OCI-LY1 (cell line): ENCODE measurements at regions not wholly inside any gene's neighbourhood (a gene's known extent, or its start where the extent isn't known, plus 50 kb on each side); places are given as distances from the start of the nearest gene placed in this dataset.
"Not testable (repeated sequence)": the region's sequence is repeated elsewhere in the genome, so short reads cannot be mapped to it uniquely, and the experiment has no call there.

Experiments used
- H2AFZ ChIP-seq: fragments of 200-600 bp; sonication (generic), shearing (Covaris generic); 2 replicates; pipeline ENCODE4 v1.6.0; 2014; ENCODE audit warnings: antibody characterized with exemption, mild to moderate bottlenecking, low read length
- H3F3A ChIP-seq: fragments of 200-600 bp; sonication (generic), shearing (Covaris generic); 2 replicates; pipeline ENCODE4 v1.6.0; 2014; ENCODE audit warnings: mild to moderate bottlenecking, antibody characterized with exemption, low read length, moderate library complexity; ENCODE audit not compliant: insufficient read depth
- H3K27ac ChIP-seq: fragments of 200-600 bp; sonication (generic); 2 replicates; pipeline ENCODE4 v1.5.1; 2014; ENCODE audit warnings: low read length, mixed run types, mild to moderate bottlenecking, low read depth; ENCODE audit not compliant: poor library complexity, severe bottlenecking
- H3K27me3 ChIP-seq: fragments of 200-600 bp; sonication (generic); 2 replicates; pipeline ENCODE4 v1.6.0; 2014; ENCODE audit warnings: antibody characterized with exemption, mild to moderate bottlenecking, low read length, moderate library complexity; ENCODE audit not compliant: insufficient read depth
- H3K36me3 ChIP-seq: fragments of 200-600 bp; sonication (generic); 2 replicates; pipeline ENCODE4 v1.6.1; 2014; ENCODE audit warnings: mild to moderate bottlenecking, antibody characterized with exemption, low read length, moderate library complexity, mixed read lengths; ENCODE audit not compliant: insufficient read depth
- H3K4me1 ChIP-seq: fragments of 200-600 bp; sonication (generic); 2 replicates; pipeline ENCODE4 v1.5.1; 2014; ENCODE audit warnings: mild to moderate bottlenecking, low read length, moderate library complexity; ENCODE audit not compliant: insufficient read depth, severe bottlenecking
- H3K4me2 ChIP-seq: fragments of 200-600 bp; sonication (generic), shearing (Covaris generic); 2 replicates; pipeline ENCODE4 v1.6.1; 2014; ENCODE audit warnings: low read length
- H3K4me3 ChIP-seq: fragments of 200-600 bp; sonication (generic); 2 replicates; pipeline ENCODE4 v1.5.1; 2014; ENCODE audit warnings: low read length, low read depth, mild to moderate bottlenecking, mixed read lengths; ENCODE audit not compliant: poor library complexity, severe bottlenecking
- H3K79me2 ChIP-seq: fragments of 200-600 bp; shearing (Covaris generic); 2 replicates; pipeline ENCODE4 v1.6.1; 2016; ENCODE audit warnings: mixed run types, low read length, mixed read lengths; ENCODE audit not compliant: insufficient read depth
- H3K9ac ChIP-seq: fragments of 200-600 bp; sonication (generic), shearing (Covaris generic); 2 replicates; pipeline ENCODE4 v1.6.1; 2014; ENCODE audit warnings: mild to moderate bottlenecking, low read length, mixed read lengths
- H3K9me2 ChIP-seq: fragments of 200-600 bp; sonication (generic), shearing (Covaris generic); 2 replicates; pipeline ENCODE4 v1.6.1; 2014; ENCODE audit warnings: low read depth, mild to moderate bottlenecking, low read length, mixed read lengths
- H3K9me3 ChIP-seq: fragments of 200-600 bp; shearing (Covaris generic); 2 replicates; pipeline ENCODE4 v1.6.1; 2014; ENCODE audit warnings: low read length, mixed read lengths
- H4K20me1 ChIP-seq: fragments of 200-600 bp; sonication (generic), shearing (Covaris generic); 2 replicates; pipeline ENCODE4 v1.6.0; 2016; ENCODE audit warnings: mild to moderate bottlenecking, low read length; ENCODE audit not compliant: insufficient read depth
- CTCF ChIP-seq: fragments of 200-600 bp; sonication (generic), shearing (Covaris generic); IDR thresholded peaks from 2 replicates; pipeline ENCODE4 v1.5.1; 2017; ENCODE audit warnings: mild to moderate bottlenecking, antibody characterized with exemption, low read length, moderate library complexity, mixed read lengths
- EZH2 ChIP-seq: fragments of 200-600 bp; sonication (generic), shearing (Covaris generic); IDR thresholded peaks from 2 replicates; pipeline ENCODE4 v1.8.0; 2017; ENCODE audit warnings: borderline replicate concordance, mixed run types, mild to moderate bottlenecking, antibody characterized with exemption, low read length, moderate library complexity, mixed read lengths

GRCh38 chr3:177338697-177339219 is 141.5 kb upstream of the TBL1XR1 start:
- Histone ChIP-seq H3K79me2 (no peaks in the 10 kb centered on the region), H3K9ac (peak overlapping the region; percentile 33; the same call in 1 of the 2 replicates), H3K36me3 (no peaks in the 10 kb centered on the region), H3K27ac (peak overlapping the region; percentile 83), H3K4me3 (no peak overlapping the region), H4K20me1 (no peaks in the 10 kb centered on the region), H2AFZ (peak overlapping the region; percentile 17; the same call in 1 of the 2 replicates), H3K27me3 (no peaks in the 10 kb centered on the region), H3F3A (no peaks in the 10 kb centered on the region), H3K4me2 (peak overlapping the region; percentile 53), H3K4me1 (peaks cover 76% of the 10 kb centered on the region), H3K9me2 (no peaks in the 10 kb centered on the region), H3K9me3 (no peaks in the 10 kb centered on the region)
- TF ChIP-seq EZH2 (no peak), CTCF (no peak)

GRCh38 chr3:177339220-177339703 is 142.0 kb upstream of the TBL1XR1 start:
- peaks cover 76% of the 10 kb centered on the region for H3K4me1 ChIP-seq
- H3K9me2 ChIP-seq, H3K9me3 ChIP-seq, H3K9ac ChIP-seq, H3K79me2 ChIP-seq, H3K36me3 ChIP-seq, H3K4me3 ChIP-seq, H3K27me3 ChIP-seq, H4K20me1 ChIP-seq, H3F3A ChIP-seq: not testable (repeated sequence)
- peak overlapping the region; percentile 17; the same call in 1 of the 2 replicates for H2AFZ ChIP-seq
- H3K27ac ChIP-seq, result peak overlapping the region; percentile 83
- peak overlapping the region; percentile 53; the same call in 1 of the 2 replicates for H3K4me2 ChIP-seq

- H3F3A ChIP-seq, result 0 out of 2 replicates have a peak, but pooled peaks cover 4% of the 10 kb centered on the region
- no peaks in the 10 kb centered on the region for H3K27me3 ChIP-seq
- TF ChIP-seq CTCF (no peak), EZH2 (no peak)
- no peak overlapping the region for H3K4me3 ChIP-seq
- no peaks in the 10 kb centered on the region for H3K9me2 ChIP-seq
- H3K4me1 ChIP-seq, result peaks cover 82% of the 10 kb centered on the region
- no peaks in the 10 kb centered on the region for H3K79me2 ChIP-seq
- no peaks in the 10 kb centered on the region for H3K9me3 ChIP-seq
- peak overlapping the region; percentile 12 for H3K27ac ChIP-seq
- H3K4me2 ChIP-seq, result no peak overlapping the region
- no peaks in the 10 kb centered on the region for H4K20me1 ChIP-seq
- H2AFZ ChIP-seq, result no peak overlapping the region
- H3K36me3 ChIP-seq, result no peaks in the 10 kb centered on the region
- no peak overlapping the region for H3K9ac ChIP-seq
Observed at GRCh38 chr3:177340243-177340830, 143.1 kb upstream of the TBL1XR1 start.
